C1 segment of cervical spinal cord (tissue), 14 donors: ENCODE measurements at regions not wholly inside any gene's neighbourhood (a gene's known extent, or its start where the extent isn't known, plus 50 kb on each side); places are given as distances from the start of the nearest gene placed in this dataset.
A peak's percentile ranks its signal among the peaks of the same experiment; 100 is the strongest.
"Not testable (repeated sequence)": the region's sequence is repeated elsewhere in the genome, so short reads cannot be mapped to it uniquely, and the experiment has no call there.

Experiments
- DNase-seq, 14 donors: peaks; one replicate each; lab custom pipeline; 2025; lab: John Stamatoyannopoulos, UW

GRCh38 chr1:228824366-228824765 is 89.1 kb downstream of the RHOU start:
- no peak for DNase-seq

- DNase-seq = no peak
Measured at GRCh38 chr1:228825041-228825440, 89.8 kb downstream of the RHOU start.

- no peak for DNase-seq
Measured at GRCh38 chr1:228825840-228826484, 90.7 kb downstream of the RHOU start.

GRCh38 chr1:228827019-228827418 is 91.7 kb downstream of the RHOU start:
- DNase-seq = no peak

GRCh38 chr1:228828151-228828550 is 92.9 kb downstream of the RHOU start:
- no peak for DNase-seq

GRCh38 chr1:228830185-228830953 is 95.1 kb downstream of the RHOU start:
- DNase-seq = peak in 10 of 14 donors; percentile 16 to 69 (median 48)

- DNase-seq = no peak
Measured at GRCh38 chr1:228830954-228831481, 95.7 kb downstream of the RHOU start.

GRCh38 chr1:228833911-228834688 is 98.8 kb downstream of the RHOU start:
- no peak for DNase-seq

GRCh38 chr1:228835456-228835855 is 100.2 kb downstream of the RHOU start:
- DNase-seq = no peak

- DNase-seq = peak in 1 of 14 donors; percentile 54
Measured at GRCh38 chr1:228835911-228836310, 100.6 kb downstream of the RHOU start.

GRCh38 chr1:228836427-228836826 is 101.1 kb downstream of the RHOU start:
- DNase-seq = peak in 10 of 14 donors; percentile 33 to 71 (median 63)

- no peak for DNase-seq
Measured at GRCh38 chr1:228837032-228837431, 101.8 kb downstream of the RHOU start.

GRCh38 chr1:228837817-228838716 is 102.8 kb downstream of the RHOU start:
- no peak for DNase-seq

GRCh38 chr1:228838717-228839500 is 103.6 kb downstream of the RHOU start:
- no peak for DNase-seq

GRCh38 chr1:228839656-228840055 is 104.4 kb downstream of the RHOU start:
- DNase-seq = no peak

- no peak for DNase-seq
Measured at GRCh38 chr1:228841632-228842031, 106.4 kb downstream of the RHOU start.

- peak in 4 of 14 donors; percentile 42 to 80 (median 63) for DNase-seq
Measured at GRCh38 chr1:228842094-228842775, 107.0 kb downstream of the RHOU start.

- no peak for DNase-seq
Measured at GRCh38 chr1:228845101-228845500, 109.8 kb downstream of the RHOU start.

- no peak for DNase-seq
Measured at GRCh38 chr1:228846952-228847351, 111.7 kb downstream of the RHOU start.

GRCh38 chr1:228847451-228847850 is 112.2 kb downstream of the RHOU start:
- DNase-seq = not testable (repeated sequence)
